ENCODE measurements at regions not wholly inside any gene's neighbourhood (a gene's known extent, or its start where the extent isn't known, plus 50 kb on each side); places are given as distances from the start of the nearest gene placed in this dataset.

DNA sequence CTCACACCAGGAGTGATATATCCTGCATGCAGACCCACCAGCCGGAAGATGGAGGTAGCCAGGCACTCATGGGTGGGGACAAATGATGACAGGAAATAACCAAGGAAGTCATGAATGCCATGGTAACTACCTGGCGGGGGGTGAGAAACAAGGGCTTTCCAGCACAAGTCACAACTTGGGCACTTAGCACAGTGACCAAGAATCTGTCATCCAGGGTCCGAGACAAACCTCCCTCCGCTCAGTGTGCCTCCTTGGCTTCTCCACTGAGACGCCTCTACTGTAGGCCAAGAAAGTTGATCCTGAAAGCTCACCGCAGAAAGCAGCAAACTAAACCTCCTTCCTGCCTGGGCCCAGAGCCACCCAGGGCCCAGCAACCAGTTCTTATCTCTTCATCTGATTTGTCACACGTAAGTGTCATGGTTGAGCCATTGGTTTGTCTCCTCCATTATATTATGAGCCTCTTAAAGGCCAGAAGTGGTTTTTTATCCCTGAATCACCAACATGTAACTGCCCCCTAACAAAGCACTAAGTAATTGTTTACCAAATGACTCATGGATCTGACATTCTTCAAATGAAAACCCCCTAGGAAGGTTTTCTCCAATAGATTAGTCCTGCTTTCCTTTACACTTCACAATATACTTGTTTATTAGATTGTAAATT lies 84.3 kb upstream of the TAB2 start:
- H3K9me3 Mint-ChIP-seq (ENCODE audit: unreplicated experiment) = no peaks in the 10 kb centered on the region
- DNase-seq (ENCODE audit: low spot score) = no peak
- no peak overlapping the region for H3K27ac Mint-ChIP-seq (ENCODE audit: unreplicated experiment)
- no peaks in the 10 kb centered on the region for H3K36me3 Mint-ChIP-seq (ENCODE audit: low read depth, unreplicated experiment)
- H3K27me3 Mint-ChIP-seq (ENCODE audit: unreplicated experiment) = peaks cover 12% of the 10 kb centered on the region
- no peak overlapping the region for H3K4me3 Mint-ChIP-seq (ENCODE audit: unreplicated experiment)
- peaks cover 28% of the 10 kb centered on the region for H3K4me1 Mint-ChIP-seq (ENCODE audit: unreplicated experiment)
- TF ChIP-seq, protein P1, sequence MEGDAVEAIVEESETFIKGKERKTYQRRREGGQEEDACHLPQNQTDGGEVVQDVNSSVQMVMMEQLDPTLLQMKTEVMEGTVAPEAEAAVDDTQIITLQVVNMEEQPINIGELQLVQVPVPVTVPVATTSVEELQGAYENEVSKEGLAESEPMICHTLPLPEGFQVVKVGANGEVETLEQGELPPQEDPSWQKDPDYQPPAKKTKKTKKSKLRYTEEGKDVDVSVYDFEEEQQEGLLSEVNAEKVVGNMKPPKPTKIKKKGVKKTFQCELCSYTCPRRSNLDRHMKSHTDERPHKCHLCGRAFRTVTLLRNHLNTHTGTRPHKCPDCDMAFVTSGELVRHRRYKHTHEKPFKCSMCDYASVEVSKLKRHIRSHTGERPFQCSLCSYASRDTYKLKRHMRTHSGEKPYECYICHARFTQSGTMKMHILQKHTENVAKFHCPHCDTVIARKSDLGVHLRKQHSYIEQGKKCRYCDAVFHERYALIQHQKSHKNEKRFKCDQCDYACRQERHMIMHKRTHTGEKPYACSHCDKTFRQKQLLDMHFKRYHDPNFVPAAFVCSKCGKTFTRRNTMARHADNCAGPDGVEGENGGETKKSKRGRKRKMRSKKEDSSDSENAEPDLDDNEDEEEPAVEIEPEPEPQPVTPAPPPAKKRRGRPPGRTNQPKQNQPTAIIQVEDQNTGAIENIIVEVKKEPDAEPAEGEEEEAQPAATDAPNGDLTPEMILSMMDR (IDR thresholded peaks at IDR 0.05; ENCODE audit: unreplicated experiment) = no peak

DNA sequence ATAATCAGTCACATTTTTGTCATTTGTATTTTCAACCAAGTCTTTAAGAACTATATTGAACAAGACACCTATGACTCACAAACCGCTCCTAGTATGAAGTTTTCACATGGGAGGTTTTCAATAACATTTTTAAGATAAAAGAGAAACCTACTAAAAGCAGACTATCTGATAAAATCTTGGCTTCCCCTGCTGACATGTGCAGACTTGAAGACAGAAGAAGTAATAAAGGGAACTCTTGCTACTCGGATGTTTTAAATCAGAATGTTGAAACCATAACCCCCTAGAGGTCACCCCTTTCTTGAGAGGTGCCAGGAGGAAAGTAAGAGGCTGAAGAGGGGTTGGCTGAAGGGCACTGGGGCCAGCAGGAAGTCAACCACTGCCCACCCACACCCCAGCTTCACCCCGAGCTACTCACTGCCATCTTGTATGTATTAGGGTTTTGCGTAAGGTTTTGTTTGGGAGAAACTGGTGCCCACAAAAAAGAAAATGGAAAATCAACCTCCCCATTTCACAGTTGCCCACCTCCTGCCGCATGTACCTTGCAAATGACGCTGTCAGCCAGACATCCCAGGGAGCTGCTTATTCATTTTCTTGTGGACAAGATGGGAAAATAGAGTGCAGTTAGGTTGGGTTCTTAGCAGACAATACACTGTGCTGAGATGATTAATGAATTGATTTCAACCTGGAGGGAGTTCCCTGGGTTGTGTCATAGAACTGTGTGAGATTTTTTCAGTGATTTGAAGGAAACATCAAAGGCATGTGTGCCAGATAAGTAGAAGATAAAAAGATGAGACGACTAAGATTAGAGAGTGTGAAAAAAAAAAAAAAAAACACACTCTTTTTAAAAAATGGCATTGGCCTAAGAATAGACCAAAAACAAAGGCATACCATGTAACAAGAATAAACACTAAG lies 83.2 kb upstream of the TAB2 start:
- H3K36me3 Mint-ChIP-seq (ENCODE audit: low read depth, unreplicated experiment) = no peaks in the 10 kb centered on the region
- no peak for DNase-seq (ENCODE audit: low spot score)
- H3K9me3 Mint-ChIP-seq (ENCODE audit: unreplicated experiment) = no peaks in the 10 kb centered on the region
- H3K27ac Mint-ChIP-seq (ENCODE audit: unreplicated experiment) = no peak overlapping the region
- TF ChIP-seq, protein P1 (IDR thresholded peaks at IDR 0.05; ENCODE audit: unreplicated experiment) = no peak
- H3K4me1 Mint-ChIP-seq (ENCODE audit: unreplicated experiment) = peaks cover 28% of the 10 kb centered on the region
- H3K4me3 Mint-ChIP-seq (ENCODE audit: unreplicated experiment) = no peak overlapping the region
- peaks cover 12% of the 10 kb centered on the region for H3K27me3 Mint-ChIP-seq (ENCODE audit: unreplicated experiment)

DNA sequence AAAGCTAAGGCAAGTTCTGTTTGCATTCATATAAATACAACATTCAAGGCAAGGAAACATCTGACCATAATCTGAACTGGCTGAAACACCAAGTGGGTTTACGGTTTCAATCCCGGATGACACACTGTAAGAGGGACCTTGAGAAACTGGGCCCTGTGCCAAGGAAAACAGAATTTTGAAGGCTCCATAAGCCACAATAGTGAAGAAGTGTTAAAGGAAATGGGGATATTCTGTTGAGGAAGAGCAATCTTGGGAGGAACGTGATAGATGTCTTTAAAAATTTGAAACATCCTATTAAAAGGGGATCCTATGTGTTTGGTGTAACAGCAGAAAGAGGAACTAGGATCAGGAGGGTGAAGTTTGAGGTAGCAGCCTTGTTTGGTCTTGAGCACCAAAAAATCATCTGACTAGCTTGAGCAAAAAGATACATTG lies 82.4 kb upstream of the TAB2 start:
- H3K4me3 Mint-ChIP-seq (ENCODE audit: unreplicated experiment) = no peak overlapping the region
- no peaks in the 10 kb centered on the region for H3K9me3 Mint-ChIP-seq (ENCODE audit: unreplicated experiment)
- DNase-seq (ENCODE audit: low spot score) = no peak
- TF ChIP-seq, protein P1 (IDR thresholded peaks at IDR 0.05; ENCODE audit: unreplicated experiment) = no peak
- no peaks in the 10 kb centered on the region for H3K36me3 Mint-ChIP-seq (ENCODE audit: low read depth, unreplicated experiment)
- no peak overlapping the region for H3K27ac Mint-ChIP-seq (ENCODE audit: unreplicated experiment)
- H3K4me1 Mint-ChIP-seq (ENCODE audit: unreplicated experiment) = peaks cover 28% of the 10 kb centered on the region
- H3K27me3 Mint-ChIP-seq (ENCODE audit: unreplicated experiment) = peaks cover 12% of the 10 kb centered on the region

DNA sequence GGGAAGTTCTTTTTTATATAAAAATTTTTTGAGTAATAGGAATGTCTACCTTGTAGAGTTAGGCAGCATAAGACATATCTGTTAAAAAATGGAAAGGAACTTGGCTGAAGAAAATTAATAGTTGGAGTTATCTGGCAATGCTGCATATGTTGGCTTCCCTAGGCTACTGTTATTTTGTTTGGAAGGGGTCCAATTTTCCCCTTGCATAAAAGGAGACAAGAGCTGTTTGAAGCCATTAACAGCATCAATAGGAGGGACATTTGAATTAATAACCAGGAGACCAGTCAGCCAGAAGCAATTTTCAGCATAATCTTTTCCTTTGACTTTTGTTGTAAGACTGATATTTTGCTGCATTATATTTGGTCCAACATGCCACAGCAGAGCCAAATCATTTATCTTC lies 80.9 kb upstream of the TAB2 start:
- peaks cover 12% of the 10 kb centered on the region for H3K27me3 Mint-ChIP-seq (ENCODE audit: unreplicated experiment)
- H3K27ac Mint-ChIP-seq (ENCODE audit: unreplicated experiment) = no peak overlapping the region
- peaks cover 26% of the 10 kb centered on the region for H3K4me1 Mint-ChIP-seq (ENCODE audit: unreplicated experiment)
- no peaks in the 10 kb centered on the region for H3K36me3 Mint-ChIP-seq (ENCODE audit: low read depth, unreplicated experiment)
- DNase-seq (ENCODE audit: low spot score) = no peak
- no peak overlapping the region for H3K4me3 Mint-ChIP-seq (ENCODE audit: unreplicated experiment)
- TF ChIP-seq, protein P1 (IDR thresholded peaks at IDR 0.05; ENCODE audit: unreplicated experiment) = no peak
- H3K9me3 Mint-ChIP-seq (ENCODE audit: unreplicated experiment) = no peaks in the 10 kb centered on the region

DNA sequence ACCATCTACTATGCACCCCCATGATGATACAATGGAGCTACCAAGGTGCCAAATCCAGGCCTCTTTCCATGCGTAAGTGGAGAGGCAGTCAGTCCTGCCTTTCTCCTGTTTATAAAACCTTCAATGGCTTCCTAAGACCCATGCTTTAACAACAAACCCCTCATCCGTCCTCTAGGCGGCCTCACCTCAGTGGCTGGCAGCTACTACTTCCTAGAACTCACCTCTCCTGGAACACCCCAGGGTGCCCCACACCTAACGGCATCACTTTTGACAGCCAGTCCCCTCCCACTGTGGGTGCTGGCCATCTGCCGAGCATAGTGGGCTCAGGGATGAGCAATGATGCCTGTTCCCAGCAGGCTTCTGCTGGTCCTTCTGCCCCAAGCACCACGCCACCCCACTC lies 80.0 kb upstream of the TAB2 start:
- Mint-ChIP-seq H3K4me3 (ENCODE audit: unreplicated experiment) (no peak overlapping the region), H3K36me3 (ENCODE audit: low read depth, unreplicated experiment) (peaks cover 3% of the 10 kb centered on the region), H3K27me3 (ENCODE audit: unreplicated experiment) (peaks cover 11% of the 10 kb centered on the region), H3K27ac (ENCODE audit: unreplicated experiment) (no peak overlapping the region), H3K4me1 (ENCODE audit: unreplicated experiment) (peaks cover 24% of the 10 kb centered on the region), H3K9me3 (ENCODE audit: unreplicated experiment) (no peaks in the 10 kb centered on the region)
- TF ChIP-seq, protein P1 (IDR thresholded peaks at IDR 0.05; ENCODE audit: unreplicated experiment) = no peak
- DNase-seq (ENCODE audit: low spot score) = no peak
